ENCODE measurements at regions not wholly inside any gene's neighbourhood (a gene's known extent, or its start where the extent isn't known, plus 50 kb on each side); places are given as distances from the start of the nearest gene placed in this dataset.

GRCh38 chr2:59034837-59035236, 793.7 kb upstream of the FANCL start:
- no peak for TF ChIP-seq EZH2 (IDR thresholded peaks at IDR 0.05; ENCODE audit: low read depth)
- TF ChIP-seq, protein P1, sequence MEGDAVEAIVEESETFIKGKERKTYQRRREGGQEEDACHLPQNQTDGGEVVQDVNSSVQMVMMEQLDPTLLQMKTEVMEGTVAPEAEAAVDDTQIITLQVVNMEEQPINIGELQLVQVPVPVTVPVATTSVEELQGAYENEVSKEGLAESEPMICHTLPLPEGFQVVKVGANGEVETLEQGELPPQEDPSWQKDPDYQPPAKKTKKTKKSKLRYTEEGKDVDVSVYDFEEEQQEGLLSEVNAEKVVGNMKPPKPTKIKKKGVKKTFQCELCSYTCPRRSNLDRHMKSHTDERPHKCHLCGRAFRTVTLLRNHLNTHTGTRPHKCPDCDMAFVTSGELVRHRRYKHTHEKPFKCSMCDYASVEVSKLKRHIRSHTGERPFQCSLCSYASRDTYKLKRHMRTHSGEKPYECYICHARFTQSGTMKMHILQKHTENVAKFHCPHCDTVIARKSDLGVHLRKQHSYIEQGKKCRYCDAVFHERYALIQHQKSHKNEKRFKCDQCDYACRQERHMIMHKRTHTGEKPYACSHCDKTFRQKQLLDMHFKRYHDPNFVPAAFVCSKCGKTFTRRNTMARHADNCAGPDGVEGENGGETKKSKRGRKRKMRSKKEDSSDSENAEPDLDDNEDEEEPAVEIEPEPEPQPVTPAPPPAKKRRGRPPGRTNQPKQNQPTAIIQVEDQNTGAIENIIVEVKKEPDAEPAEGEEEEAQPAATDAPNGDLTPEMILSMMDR (conservative IDR thresholded peaks at IDR 0.05), result no peak
- Histone ChIP-seq H3K9me2 (ENCODE audit: insufficient read depth) (no peaks in the 10 kb centered on the region), H3K36me3 (ENCODE audit: low read depth) (no peaks in the 10 kb centered on the region), H3F3A (ENCODE audit: insufficient read depth, low read depth) (no peaks in the 10 kb centered on the region), H3K4me2 (no peak overlapping the region), H3K4me1 (replicated peaks; ENCODE audit: insufficient read depth) (no peaks in the 10 kb centered on the region), H3K27me3 (ENCODE audit: insufficient read depth, low read depth) (peaks cover 18% of the 10 kb centered on the region), H2AFZ (no peak overlapping the region), H3K4me3 (no peak overlapping the region), H3K79me2 (ENCODE audit: low read depth) (no peaks in the 10 kb centered on the region), H3K9me3 (ENCODE audit: insufficient read depth, low read depth) (no peaks in the 10 kb centered on the region), H4K20me1 (ENCODE audit: insufficient read depth) (no peaks in the 10 kb centered on the region), H3K27ac (no peak overlapping the region)
- intact Hi-C loops (cut with micrococcal nuclease; ENCODE audit: unreplicated experiment), result no loop called here
- ChIA-PET CTCF (no interaction called here), POLR2A (ENCODE audit: unreplicated experiment) (no interaction called here)
- no TSS peak for BruUV-seq (replicated peaks)
- DNase-seq, result no peak

DNA sequence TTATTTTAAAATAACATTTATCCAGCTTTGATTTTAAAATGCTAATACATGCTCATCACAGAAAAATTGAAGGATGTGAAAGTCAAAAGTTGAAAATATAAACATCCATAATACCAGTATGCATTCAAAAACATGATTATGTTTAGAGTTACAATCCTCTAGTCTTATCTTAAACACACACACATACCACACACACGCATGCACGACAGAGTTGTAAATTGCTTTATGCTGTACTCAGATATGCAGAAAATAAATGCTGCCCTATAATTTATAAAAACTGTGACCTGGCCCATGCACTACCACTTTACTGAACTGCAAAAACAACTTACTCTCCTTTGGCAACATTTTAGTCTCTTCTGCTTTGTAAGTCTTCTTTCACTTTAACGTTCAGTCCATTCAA, 793.0 kb upstream of the FANCL start:
- ChIA-PET CTCF (no interaction called here), POLR2A (ENCODE audit: unreplicated experiment) (no interaction called here)
- no TSS peak for BruUV-seq (replicated peaks)
- Histone ChIP-seq H2AFZ (no peak overlapping the region), H4K20me1 (ENCODE audit: insufficient read depth) (no peaks in the 10 kb centered on the region), H3F3A (ENCODE audit: insufficient read depth, low read depth) (no peaks in the 10 kb centered on the region), H3K79me2 (ENCODE audit: low read depth) (no peaks in the 10 kb centered on the region), H3K4me1 (replicated peaks; ENCODE audit: insufficient read depth) (no peaks in the 10 kb centered on the region), H3K4me2 (no peak overlapping the region), H3K36me3 (ENCODE audit: low read depth) (no peaks in the 10 kb centered on the region), H3K9me2 (ENCODE audit: insufficient read depth) (no peaks in the 10 kb centered on the region), H3K27me3 (ENCODE audit: insufficient read depth, low read depth) (peaks cover 21% of the 10 kb centered on the region), H3K9me3 (ENCODE audit: insufficient read depth, low read depth) (no peaks in the 10 kb centered on the region), H3K27ac (no peak overlapping the region), H3K4me3 (no peak overlapping the region)
- no peak for DNase-seq
- intact Hi-C loops (cut with micrococcal nuclease; ENCODE audit: unreplicated experiment), result no loop called here
- TF ChIP-seq, protein P1 (conservative IDR thresholded peaks at IDR 0.05), result no peak
- TF ChIP-seq EZH2 (IDR thresholded peaks at IDR 0.05; ENCODE audit: low read depth), result no peak

DNA sequence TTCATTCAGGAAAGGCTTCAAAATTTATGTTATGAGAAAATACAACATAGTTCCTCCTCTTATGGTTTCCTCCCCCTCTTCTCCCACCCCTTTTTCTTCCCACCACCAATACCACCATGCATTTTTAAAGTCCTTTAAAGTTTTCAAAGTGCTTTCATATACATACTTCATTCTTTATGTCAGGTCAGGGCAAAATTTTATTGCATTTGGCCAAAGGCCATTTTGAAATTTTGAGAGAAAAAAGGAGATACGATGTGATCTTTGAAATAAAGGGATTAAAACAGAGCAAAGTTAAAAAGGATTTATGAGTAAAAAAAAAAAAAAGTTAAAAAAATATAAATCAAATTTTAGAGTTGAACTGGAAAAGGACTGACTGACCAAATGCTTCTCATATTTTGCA, 792.5 kb upstream of the FANCL start:
- no peaks in the 10 kb centered on the region for H3K36me3 ChIP-seq (ENCODE audit: low read depth)
- H4K20me1 ChIP-seq (ENCODE audit: insufficient read depth), result no peaks in the 10 kb centered on the region
- no peaks in the 10 kb centered on the region for H3F3A ChIP-seq (ENCODE audit: insufficient read depth, low read depth)
- ChIA-PET POLR2A (ENCODE audit: unreplicated experiment) (no interaction called here), CTCF (no interaction called here)
- DNase-seq, result no peak
- no peak overlapping the region for H3K4me3 ChIP-seq
- no TSS peak for BruUV-seq (replicated peaks)
- H3K79me2 ChIP-seq (ENCODE audit: low read depth), result no peaks in the 10 kb centered on the region
- H3K27ac ChIP-seq, result no peak overlapping the region
- H2AFZ ChIP-seq, result no peak overlapping the region
- H3K9me3 ChIP-seq (ENCODE audit: insufficient read depth, low read depth), result no peaks in the 10 kb centered on the region
- H3K4me2 ChIP-seq, result no peak overlapping the region
- H3K4me1 ChIP-seq (replicated peaks; ENCODE audit: insufficient read depth), result no peaks in the 10 kb centered on the region
- intact Hi-C loops (cut with micrococcal nuclease; ENCODE audit: unreplicated experiment), result no loop called here
- TF ChIP-seq, protein P1 (conservative IDR thresholded peaks at IDR 0.05), result no peak
- TF ChIP-seq EZH2 (IDR thresholded peaks at IDR 0.05; ENCODE audit: low read depth), result no peak
- H3K27me3 ChIP-seq (ENCODE audit: insufficient read depth, low read depth), result peaks cover 21% of the 10 kb centered on the region
- H3K9me2 ChIP-seq (ENCODE audit: insufficient read depth), result no peaks in the 10 kb centered on the region

All from PC-9 (cell line).